Activated T-cell treated with anti-CD3 and anti-CD28 coated beads for 24 hours (primary cell): ENCODE measurements at regions not wholly inside any gene's neighbourhood (a gene's known extent, or its start where the extent isn't known, plus 50 kb on each side); places are given as distances from the start of the nearest gene placed in this dataset.

ENCODE experiments used
- DNase-seq: peaks from one replicate; pipeline ENCODE4 v3.0.0-alpha.2; 2020; ENCODE audit warnings: low read depth

DNA sequence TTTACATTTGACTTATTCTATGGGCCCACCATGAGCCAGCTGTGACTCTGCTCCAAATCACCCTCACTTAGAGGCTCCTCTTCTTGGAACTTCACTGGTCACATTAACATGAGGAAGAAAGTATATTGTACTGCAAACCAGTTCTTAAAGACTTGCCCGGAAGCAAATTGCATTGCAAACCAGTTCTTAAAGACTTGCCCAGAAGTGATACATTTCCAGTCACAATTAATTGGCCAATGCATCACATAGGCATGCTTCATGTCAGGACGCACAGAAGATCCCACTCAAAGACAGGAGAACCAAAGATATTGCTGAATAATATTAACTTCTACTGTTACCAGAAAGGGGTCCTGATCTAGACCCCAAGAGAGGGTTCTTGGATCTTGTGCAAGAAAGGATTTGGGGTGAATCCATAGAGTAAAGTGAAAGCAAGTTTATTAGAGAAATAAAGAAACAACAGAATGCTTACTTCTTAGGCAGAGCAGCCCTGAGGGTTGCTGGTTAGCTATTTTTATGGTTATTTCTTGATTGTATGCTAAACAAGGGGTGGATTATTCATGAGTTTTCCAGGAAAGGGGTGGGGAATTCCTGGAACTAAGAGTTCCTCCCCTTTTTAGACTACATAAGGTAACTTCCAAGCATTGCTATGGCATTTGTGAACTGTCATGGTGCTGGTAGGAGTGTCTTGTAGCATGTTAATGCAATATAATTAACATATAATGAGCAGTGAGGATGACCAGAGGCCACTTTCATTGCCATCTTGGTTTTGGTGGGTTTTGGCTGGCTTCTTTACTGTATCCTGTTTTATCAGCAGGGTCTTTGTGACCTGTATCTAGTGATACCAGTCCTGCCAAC is 54.6 kb upstream of the HCCS start:
- DNase-seq = no peak

DNA sequence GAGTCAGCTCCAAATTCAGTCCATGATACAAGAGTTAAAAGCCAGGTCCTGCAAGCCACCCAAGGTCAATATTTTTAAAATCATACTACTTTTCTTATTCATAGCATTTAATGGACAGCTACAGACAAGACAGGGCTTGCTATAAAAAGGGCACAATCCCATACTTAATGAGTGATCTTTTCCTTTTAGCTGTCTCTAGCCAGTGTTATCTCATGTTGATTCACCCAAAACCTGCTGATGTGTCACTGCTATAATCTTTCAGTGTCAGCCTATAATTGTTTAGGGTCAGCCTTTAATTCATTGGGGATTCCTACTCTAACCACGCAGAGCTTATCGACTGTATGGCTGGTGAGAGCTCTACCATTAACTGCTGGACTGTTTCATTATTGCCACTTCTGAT is 51.2 kb upstream of the HCCS start:
- no peak for DNase-seq
